Left forelimb (tissue), 1 donor: ENCODE measurements at regions not wholly inside any gene's neighbourhood (a gene's known extent, or its start where the extent isn't known, plus 50 kb on each side); places are given as distances from the start of the nearest gene placed in this dataset.

Experiments
- DNase-seq: peaks from one replicate; pipeline ENCODE4 v3.0.0-alpha.2; 2018; ENCODE audit warnings: low spot score

GRCh38 chr2:139825726-139826125, 1045.5 kb upstream of the NXPH2 start:
- no peak for DNase-seq

DNA sequence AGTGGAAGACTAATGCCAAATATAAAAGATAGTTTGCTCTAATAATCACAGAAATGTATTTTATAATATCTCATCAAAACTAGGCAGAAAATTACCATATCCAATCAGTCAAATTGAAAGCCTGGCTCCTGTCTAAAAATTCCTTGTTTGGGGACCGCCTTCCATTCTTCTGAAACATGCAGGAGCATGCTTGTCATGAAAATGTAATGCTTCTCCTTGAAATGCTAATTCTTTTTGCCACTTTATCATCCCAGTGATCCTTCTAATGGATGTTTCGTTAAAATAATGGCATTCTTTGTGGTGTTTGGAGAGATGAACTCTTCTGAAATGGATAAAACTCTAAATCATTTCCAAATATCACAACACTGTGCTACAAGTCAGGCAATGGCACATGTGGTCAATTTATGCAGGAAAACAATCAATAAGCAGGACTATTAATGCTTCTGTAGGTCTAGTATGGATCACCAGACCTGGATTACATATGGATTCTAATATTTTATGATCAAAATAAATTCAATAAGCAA, 1039.1 kb upstream of the NXPH2 start:
- no peak for DNase-seq

DNA sequence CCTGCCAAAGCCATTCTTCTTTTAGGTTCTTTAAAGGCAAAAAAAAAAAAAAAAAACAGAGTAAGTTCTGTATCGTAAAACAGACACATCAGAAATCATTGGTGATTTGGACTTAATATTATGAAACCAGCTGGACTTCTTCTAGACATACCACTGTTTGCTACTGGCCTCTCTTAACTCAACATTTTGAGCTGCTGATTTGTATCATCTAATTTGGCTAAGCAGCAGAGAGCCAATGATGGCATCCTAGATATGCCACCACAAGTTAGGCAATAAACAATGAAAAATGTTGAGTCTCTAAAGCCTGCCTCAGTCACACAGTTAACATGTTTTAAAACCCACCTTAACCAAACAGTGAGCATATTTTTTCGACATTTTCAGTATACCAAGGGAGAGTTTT, 1034.3 kb upstream of the NXPH2 start:
- DNase-seq: no peak

GRCh38 chr2:139813340-139813739, 1033.2 kb upstream of the NXPH2 start:
- DNase-seq: no peak

GRCh38 chr2:139805441-139805840, 1025.3 kb upstream of the NXPH2 start:
- DNase-seq: no peak

DNA sequence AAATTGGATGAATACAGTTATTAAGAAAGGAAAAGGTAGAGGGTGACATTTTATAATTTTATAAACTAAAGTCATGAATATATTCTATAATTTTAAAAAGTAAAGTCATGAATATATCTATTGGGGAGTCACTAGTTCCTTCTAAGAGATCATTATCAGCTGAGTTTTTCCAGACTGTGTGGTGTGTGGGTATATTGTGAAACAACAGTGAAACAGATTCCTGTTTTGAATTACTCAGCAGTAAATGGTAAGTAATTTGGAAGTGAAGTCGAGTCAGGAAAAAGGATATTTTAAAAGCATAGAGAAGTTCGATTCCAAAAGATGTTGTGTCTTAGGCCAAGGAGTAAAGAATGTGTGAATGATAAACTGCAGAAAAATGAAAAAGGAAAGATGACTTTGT, 1018.2 kb upstream of the NXPH2 start:
- no peak for DNase-seq

DNA sequence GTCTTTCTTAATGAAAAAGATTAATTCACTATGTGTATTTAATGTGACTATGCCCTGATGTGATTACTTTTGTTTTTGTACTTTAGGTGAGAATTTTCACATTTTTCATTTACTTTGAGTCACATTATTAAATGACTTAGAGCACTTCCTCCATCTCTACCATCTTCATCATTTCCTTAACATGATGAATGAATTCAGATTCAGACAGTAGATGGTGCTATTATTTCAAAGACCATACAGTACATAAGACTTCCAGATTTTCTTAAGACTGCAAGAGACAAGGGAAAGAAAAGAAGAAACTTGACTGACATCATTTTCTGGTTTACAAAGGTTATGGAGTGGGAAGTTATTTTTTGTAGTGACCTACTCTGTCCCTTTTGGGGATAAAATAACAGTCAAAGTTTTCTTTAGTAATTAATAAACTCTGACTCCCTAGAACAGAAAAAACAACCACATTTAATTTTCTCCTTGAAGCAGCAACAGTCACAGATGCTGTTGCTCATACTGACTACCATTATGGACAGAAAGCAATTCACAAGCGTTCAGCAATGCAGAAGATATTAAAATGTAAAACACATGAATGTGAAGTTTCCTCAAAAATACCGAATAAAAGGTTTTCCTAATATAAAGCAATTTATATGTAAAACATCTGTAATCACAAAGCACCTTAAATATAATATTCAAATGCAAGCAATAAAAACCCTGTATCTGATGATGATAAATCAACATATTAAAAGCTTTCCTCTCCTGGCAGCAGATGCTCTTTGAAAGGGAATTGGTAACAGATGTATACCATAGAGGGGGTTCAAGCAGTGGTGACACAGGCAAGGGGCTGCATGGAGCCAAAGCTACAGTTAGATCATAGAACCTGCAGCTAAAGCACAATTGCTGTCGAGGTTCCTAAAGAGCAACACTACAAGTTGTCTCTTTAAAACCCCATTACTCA, 1010.9 kb upstream of the NXPH2 start:
- no peak for DNase-seq

DNA sequence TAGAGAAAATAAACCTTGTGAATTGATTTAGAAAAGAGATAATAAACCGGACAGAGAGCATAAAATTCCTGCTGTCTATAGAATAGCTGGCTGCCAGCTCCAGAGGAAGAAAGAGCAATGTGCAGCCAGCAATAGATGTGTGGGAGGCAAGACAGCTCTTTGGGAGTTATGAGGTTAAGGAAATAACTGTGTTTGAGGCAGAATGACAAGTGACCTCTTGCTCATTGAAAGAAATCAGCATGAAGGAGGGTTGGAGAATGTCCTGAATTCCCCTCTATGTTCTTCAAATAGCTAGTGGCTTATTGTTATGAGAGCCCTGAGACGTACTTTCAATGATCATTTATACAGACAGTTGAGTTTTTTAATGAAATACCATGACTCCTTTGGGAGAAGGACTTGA, 1009.9 kb upstream of the NXPH2 start:
- no peak for DNase-seq

GRCh38 chr2:139778732-139779131, 998.5 kb upstream of the NXPH2 start:
- DNase-seq: no peak

DNA sequence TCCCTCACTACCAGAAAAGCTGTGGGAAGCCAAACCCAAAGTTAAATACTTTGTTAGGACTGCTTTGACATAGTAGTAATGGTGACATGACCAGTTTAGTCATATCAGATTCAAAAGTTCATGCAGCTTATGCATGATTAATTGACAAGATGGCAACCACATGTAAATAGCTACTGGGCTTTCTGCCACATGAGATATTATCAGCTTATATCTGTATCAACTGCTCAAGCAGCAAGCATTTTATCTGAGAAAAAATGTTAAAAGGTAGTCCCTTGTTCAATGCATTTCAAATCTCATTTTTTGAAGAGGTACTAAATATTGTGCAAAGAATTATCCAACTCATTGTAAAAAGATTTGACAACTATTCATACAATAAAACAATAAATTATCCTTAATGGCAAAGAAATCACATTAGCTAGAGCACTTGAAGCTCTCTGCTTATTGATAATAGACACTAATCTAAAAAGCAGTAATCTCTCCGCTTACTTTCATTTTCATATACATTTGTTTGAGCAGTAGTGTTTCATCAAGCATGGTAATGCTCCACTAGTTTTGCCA, 993.6 kb upstream of the NXPH2 start:
- DNase-seq: no peak

GRCh38 chr2:139769633-139770032, 989.4 kb upstream of the NXPH2 start:
- DNase-seq: no peak

DNA sequence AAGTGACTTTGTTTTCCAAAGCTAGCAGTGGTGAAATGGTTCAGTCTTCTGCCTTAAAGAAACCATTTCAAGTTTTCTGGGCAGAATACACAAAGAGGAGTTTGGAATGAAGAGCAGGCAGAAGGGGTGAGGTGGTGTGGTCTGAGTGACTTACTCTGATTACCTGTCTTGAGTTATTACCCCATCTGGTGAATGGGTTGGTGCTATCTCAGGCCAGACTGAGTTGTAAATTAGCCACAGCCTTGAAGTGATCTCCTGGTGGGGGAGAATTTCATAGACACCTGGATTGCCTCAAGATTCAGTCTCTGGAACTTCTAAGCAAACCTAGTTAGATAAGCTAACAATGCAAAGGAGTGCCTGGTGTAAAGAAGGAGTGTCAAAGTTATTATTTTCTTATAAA, 983.5 kb upstream of the NXPH2 start:
- DNase-seq: no peak

DNA sequence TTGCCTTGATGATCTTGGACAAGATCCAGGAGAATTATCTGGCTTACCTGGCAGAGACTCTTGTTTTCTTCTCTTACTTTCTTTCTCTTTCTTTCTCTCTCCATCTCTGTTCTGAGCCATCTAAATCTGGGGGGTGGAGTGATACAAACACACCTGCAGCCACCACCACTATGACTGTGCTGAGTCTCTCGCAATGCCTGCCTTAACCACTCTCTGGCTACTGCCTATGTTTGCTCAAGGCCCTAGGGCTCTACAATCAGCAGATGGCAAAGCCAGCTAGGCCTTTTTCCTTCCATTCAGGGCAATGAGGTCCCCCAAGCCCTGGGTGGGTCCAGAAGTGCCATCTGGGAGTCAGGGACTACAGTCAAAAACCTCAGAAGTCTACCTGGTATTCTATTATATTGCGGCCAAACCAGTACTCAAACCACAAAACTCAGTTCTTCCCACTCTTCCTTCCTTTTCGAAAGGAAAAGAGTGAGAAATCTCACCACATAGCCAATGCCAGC, 978.9 kb upstream of the NXPH2 start:
- DNase-seq: no peak

GRCh38 chr2:139746901-139747300, 966.7 kb upstream of the NXPH2 start:
- DNase-seq: no peak

DNA sequence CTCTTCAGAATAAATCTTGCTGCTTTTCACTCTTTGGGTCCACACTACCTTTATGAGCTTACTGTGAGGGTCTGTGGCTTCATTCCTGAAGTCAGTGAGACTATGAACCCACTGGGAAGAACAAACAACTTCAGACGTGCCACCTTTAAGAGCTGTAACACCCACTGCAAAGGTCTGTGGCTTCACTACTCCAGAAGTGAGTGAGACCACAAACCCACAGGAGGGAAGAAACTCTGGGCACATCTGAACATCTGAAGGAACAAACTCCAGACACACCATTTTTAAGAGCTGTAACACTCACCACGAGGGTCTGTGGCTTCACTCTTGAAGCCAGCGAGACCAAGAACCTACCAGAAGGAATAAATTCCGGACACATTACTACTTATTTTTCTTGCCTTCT, 964.1 kb upstream of the NXPH2 start:
- no peak for DNase-seq

DNA sequence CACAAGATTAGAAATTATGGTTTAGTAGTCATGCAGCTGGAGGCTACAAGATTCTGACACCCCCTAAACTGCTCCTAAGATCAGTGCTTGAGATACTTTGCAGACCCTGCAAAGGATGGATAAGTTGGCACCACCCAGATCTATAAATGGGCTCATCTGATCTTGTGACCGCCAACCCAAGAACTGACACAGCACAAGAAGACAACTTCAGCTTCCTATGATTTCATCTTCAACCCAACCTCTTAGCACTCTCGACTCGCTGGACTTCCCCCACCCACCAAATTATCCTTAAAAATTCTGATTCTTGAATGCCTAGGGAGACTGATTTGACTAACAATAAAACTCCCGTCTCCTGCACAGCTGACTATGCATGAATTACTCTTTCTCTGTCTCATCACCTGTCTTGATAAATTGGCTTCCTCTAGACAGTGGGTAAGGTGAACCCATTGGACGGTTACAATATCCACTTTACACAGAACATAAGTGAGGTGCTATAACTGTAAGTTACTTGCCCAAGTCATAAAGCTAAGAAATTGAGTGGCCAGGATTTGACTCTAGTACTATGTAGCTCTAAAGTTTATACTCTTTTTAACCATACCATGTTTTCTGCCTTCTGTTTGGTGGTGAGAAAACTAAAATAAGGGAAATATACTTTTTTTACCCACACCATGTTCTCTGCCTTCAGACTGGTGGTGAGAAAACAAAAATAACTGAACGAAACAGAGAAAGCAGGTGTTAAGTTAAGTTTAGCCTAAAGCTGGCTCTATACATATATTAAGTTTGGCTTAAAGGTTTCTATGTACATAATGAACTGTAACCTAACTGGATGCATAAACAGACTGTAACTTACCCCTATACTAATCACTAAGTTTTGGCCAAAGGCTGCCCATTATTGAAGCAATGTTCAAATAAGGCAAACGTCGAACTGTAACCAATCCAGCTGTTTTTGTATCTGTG, 962.3 kb upstream of the NXPH2 start:
- DNase-seq: no peak

DNA sequence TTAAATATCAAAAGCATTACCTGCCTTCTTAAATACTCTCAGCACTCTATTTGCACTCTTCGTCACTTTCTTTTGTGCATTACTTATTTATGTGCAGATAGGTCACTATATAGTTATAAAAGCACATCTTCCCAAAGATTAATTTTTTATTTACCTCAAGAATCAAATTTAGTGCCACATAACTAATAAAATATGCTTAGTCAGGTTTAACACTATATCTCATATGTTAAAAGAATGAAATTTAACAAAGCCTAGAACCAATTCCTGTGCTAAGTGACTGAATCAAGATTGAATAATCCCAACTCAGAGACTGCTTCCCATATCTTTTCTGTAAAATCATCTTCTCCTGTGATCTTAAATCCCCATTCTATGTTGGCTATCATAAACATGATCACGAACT, 957.5 kb upstream of the NXPH2 start:
- no peak for DNase-seq

- DNase-seq: no peak
Measured at GRCh38 chr2:139730197-139730596, 950.0 kb upstream of the NXPH2 start.

DNA sequence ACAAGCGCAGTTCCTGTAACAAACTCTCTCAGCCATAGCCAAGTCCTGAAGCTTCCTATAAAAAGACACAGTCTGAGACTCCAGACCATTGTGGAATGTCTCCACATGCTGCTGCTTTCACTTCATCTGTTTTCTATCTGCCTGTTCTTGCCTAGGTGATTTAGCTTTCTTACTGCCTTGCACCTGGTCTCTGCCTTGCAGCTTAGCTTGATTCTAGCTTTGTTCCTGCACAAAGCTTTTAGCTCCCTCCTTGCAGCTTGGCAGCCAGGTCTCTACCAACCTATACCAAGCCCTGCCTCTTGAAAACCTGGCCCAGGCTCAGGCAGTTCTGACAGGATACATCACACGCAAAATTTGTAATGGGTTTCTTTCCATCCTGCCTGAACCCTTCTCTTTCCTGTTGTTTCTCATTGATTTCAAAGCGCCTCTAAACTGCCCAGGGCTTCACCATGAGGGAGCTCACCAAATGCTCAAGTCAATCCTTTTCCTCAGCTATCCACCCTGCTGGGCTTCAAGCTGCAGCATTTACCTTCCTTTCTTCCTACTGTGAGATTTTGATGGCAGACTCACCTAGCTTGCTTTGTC, 941.3 kb upstream of the NXPH2 start:
- DNase-seq: no peak

GRCh38 chr2:139720056-139720455, 939.9 kb upstream of the NXPH2 start:
- DNase-seq: no peak

GRCh38 chr2:139704606-139705005, 924.4 kb upstream of the NXPH2 start:
- DNase-seq: no peak

DNA sequence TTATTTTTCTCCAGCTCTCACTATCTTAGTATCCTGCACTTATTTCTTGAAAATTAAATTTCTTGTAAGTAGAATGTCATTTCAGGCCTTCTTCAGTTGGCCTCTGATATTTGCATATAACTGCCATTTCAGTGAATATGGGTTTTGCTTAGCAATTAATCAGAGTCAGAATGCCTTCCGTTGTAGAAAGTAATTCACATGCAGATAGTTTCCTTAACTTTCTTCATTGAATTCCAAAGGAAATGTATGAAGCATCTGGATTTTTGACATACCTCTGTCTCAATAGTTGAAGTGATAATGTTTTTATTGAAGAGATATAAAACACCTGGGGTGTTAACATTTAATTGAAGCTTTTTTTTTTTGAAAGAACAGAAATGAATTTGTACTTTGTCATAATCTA, 914.1 kb upstream of the NXPH2 start:
- no peak for DNase-seq
